ENCODE measurements at regions not wholly inside any gene's neighbourhood (a gene's known extent, or its start where the extent isn't known, plus 50 kb on each side); places are given as distances from the start of the nearest gene placed in this dataset.

DNA sequence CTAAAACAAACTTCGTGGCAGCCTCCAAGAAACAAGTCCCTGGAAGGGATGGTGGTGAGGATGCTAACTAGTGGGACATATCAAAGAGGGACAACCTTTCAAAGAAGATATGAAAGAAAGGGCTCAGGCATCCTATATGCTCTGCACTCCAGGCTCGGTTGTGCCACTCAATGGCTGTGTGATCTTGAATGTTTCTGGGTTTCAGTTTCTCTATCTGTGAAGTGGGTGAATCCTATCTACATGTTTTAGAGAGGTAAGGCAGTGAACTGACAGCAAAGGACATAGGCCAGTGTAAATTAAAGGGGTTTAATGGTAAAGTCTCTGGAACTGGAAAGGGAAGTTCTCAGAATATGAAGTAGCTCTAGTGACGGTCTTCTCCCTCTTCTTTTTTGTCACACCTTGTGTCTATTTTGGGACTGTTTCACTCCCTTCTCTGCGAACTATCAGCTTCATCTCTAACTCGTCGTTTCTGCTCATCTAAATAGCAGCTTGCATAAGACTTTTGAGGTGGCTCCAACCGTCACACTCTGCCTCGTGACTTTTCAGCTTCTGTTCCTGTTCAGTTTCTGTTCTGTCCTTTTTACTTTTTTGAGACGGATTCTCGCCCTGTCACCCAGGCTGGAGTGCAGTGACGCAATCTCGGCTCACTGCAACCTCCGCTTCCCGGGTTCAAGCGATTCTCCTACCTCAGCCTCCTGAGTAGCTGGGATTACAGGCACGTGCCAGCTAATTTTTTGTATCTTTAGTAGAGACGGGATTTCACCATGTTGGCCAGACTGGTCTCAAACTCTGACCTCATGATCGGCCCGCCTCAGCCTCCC is 273.6 kb downstream of the SUDS3 start:
- TF ChIP-seq, protein P1, sequence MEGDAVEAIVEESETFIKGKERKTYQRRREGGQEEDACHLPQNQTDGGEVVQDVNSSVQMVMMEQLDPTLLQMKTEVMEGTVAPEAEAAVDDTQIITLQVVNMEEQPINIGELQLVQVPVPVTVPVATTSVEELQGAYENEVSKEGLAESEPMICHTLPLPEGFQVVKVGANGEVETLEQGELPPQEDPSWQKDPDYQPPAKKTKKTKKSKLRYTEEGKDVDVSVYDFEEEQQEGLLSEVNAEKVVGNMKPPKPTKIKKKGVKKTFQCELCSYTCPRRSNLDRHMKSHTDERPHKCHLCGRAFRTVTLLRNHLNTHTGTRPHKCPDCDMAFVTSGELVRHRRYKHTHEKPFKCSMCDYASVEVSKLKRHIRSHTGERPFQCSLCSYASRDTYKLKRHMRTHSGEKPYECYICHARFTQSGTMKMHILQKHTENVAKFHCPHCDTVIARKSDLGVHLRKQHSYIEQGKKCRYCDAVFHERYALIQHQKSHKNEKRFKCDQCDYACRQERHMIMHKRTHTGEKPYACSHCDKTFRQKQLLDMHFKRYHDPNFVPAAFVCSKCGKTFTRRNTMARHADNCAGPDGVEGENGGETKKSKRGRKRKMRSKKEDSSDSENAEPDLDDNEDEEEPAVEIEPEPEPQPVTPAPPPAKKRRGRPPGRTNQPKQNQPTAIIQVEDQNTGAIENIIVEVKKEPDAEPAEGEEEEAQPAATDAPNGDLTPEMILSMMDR (IDR thresholded peaks at IDR 0.05; ENCODE audit: insufficient read depth, low read length, poor library complexity, severe bottlenecking) = no peak
- Histone ChIP-seq H3K36me3 (ENCODE audit: control insufficient read depth, insufficient read depth, low read length) (no peaks in the 10 kb centered on the region), H3K4me3 (ENCODE audit: low read depth, low read length) (no peak overlapping the region), H3K27me3 (ENCODE audit: control insufficient read depth, insufficient read depth, low read length) (no peaks in the 10 kb centered on the region)
- no peak for DNase-seq (ENCODE audit: low read depth)

DNA sequence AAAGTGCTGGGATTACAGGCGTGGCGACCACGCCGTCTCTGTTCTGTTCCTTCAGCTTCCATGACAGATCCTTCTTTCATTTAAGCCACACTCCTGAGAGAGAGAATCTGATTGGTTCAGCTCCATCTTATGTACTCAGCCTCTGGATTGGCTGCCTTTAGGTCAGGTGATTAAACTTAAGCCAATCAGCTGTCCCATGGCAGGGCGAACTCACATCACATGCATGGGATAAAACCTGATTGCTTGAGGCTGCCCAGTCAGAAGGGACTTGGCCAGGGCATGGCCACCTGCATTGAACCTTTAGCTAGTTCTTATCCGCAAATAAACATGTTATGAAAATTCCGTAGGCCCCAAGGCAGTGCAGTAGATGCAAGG is 274.2 kb downstream of the SUDS3 start:
- Histone ChIP-seq H3K27me3 (ENCODE audit: control insufficient read depth, insufficient read depth, low read length) (no peaks in the 10 kb centered on the region), H3K36me3 (ENCODE audit: control insufficient read depth, insufficient read depth, low read length) (no peaks in the 10 kb centered on the region), H3K4me3 (ENCODE audit: low read depth, low read length) (no peak overlapping the region)
- TF ChIP-seq, protein P1 (IDR thresholded peaks at IDR 0.05; ENCODE audit: insufficient read depth, low read length, poor library complexity, severe bottlenecking) = no peak
- no peak for DNase-seq (ENCODE audit: low read depth)

DNA sequence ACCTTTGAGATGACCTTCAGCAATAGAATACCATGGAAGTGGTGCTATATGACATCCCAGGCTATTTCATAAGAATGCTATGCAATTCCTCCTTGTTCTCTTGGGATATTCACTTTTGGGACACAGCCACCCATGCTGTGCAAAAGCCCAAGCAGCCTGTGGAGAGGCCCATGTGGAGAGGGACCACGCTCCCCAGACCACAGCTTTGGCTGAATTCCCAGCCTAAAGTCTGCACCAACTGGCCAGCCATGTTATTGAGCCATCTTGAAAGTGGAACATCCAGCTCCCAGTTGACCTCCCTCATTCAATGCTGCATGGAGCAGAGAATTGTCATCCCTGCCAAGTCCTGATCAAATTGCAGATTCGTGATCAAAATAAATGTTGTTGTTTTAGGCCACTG is 275.1 kb downstream of the SUDS3 start:
- no peak overlapping the region for H3K4me3 ChIP-seq (ENCODE audit: low read depth, low read length)
- no peaks in the 10 kb centered on the region for H3K36me3 ChIP-seq (ENCODE audit: control insufficient read depth, insufficient read depth, low read length)
- DNase-seq (ENCODE audit: low read depth) = no peak
- H3K27me3 ChIP-seq (ENCODE audit: control insufficient read depth, insufficient read depth, low read length) = no peaks in the 10 kb centered on the region
- TF ChIP-seq, protein P1 (IDR thresholded peaks at IDR 0.05; ENCODE audit: insufficient read depth, low read length, poor library complexity, severe bottlenecking) = no peak

DNA sequence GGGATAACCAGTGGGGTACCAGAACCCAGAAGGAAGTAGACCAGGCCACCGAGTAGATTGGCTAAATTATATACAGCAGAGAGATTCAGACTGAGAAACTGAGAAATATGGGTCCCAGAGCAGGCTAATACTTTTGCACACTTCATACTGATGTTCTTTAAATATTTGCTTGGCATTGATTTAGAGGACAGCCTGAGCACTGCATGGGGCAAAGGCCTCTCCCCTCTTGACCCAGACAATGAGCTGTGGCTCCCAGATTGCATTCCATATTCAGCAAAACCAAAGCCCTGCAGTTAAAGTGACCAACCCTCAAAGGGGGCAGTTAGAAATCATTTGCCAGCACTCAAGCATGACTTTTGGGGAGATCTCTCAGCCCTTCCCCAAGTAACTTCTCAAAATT is 279.2 kb downstream of the SUDS3 start:
- no peaks in the 10 kb centered on the region for H3K36me3 ChIP-seq (ENCODE audit: control insufficient read depth, insufficient read depth, low read length)
- H3K27me3 ChIP-seq (ENCODE audit: control insufficient read depth, insufficient read depth, low read length) = no peaks in the 10 kb centered on the region
- no peak overlapping the region for H3K4me3 ChIP-seq (ENCODE audit: low read depth, low read length)
- DNase-seq (ENCODE audit: low read depth) = no peak
- TF ChIP-seq, protein P1 (IDR thresholded peaks at IDR 0.05; ENCODE audit: insufficient read depth, low read length, poor library complexity, severe bottlenecking) = no peak

DNA sequence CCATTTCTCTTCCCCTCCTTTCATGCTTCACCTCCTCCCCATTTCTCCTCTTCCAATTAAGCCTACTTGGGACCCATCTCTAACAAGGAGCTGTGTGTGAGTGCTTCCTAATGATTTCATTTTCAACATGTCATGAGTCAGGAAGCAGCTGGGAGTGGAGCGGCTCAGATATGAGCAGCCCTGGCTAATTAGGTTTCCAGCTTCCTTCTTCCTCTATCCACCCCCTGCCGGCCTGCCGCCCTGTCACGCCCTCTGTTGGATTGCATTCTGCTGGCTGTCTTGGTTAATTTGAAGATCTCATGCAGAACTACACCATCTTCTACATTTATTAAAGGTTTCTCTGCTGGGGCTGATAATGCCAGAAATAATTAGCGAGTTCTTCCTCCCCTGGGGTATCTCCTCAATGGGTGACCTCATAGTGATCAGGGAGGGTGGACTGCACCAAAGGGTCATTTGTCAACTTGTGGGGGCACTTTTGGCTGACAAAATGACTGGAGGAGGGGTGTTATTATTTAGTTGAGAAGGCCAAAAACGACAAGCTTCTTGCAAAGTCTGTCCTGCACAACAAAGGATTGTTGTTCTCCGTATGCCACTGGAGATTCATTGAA is 300.9 kb upstream of the SRRM4 start:
- DNase-seq (ENCODE audit: low read depth) = no peak
- TF ChIP-seq, protein P1 (IDR thresholded peaks at IDR 0.05; ENCODE audit: insufficient read depth, low read length, poor library complexity, severe bottlenecking) = no peak
- H3K27me3 ChIP-seq (ENCODE audit: control insufficient read depth, insufficient read depth, low read length) = no peaks in the 10 kb centered on the region
- H3K4me3 ChIP-seq (ENCODE audit: low read depth, low read length) = no peak overlapping the region
- no peaks in the 10 kb centered on the region for H3K36me3 ChIP-seq (ENCODE audit: control insufficient read depth, insufficient read depth, low read length)

Data from kidney epithelial cell (primary cell).